Gastrocnemius medialis (tissue), 4 donors: ENCODE measurements at regions not wholly inside any gene's neighbourhood (a gene's known extent, or its start where the extent isn't known, plus 50 kb on each side); places are given as distances from the start of the nearest gene placed in this dataset.

Source experiments
- CTCF ChIP-seq, 5 experiments: fragments of 450-650 bp in 3 of 5; fragments of 200-600 bp in 2 of 5; sonication (generic) in 2 of 5; IDR thresholded peaks in 4 of 5; conservative IDR thresholded peaks in 1 of 5; 1 replicate in 4 of 5; 2 replicates in 1 of 5; pipeline ENCODE4 v1.5.1; 2016 to 2019; ENCODE audit warnings: antibody characterized with exemption in 5 of 5, mild to moderate bottlenecking in 3 of 5, moderate library complexity in 3 of 5
- POLR2A ChIP-seq, 2 donors: fragments of 450-650 bp; IDR thresholded peaks; one replicate each; pipeline ENCODE4 v1.6.1; 2017; ENCODE audit warnings: antibody characterized with exemption in 2 of 2, mild to moderate bottlenecking in 2 of 2, moderate library complexity in 2 of 2

- no peak for TF ChIP-seq POLR2A (IDR thresholded peaks at IDR 0.05)
- TF ChIP-seq CTCF (IDR thresholded peaks at IDR 0.05 in 4 of 5, conservative IDR thresholded peaks at IDR 0.05 in 1 of 5), result no peak
Observed at GRCh38 chr6:156595476-156595875, 181.7 kb upstream of the ARID1B start.
